DLD1 (cell line): ENCODE measurements at regions not wholly inside any gene's neighbourhood (a gene's known extent, or its start where the extent isn't known, plus 50 kb on each side); places are given as distances from the start of the nearest gene placed in this dataset.
"Not testable (repeated sequence)": the region's sequence is repeated elsewhere in the genome, so short reads cannot be mapped to it uniquely, and the experiment has no call there.

Source experiments
- in situ Hi-C: cut with HindIII; loops from 2 replicates; pipeline ENCODE4 v1.10.0; 2017; ENCODE audit warnings: low sequenced_read_pairs

- in situ Hi-C loops = no loop called here
These were observed 87.3 kb upstream of the PRR23C start for GRCh38 chr3:139131951-139132350.

- in situ Hi-C loops = no loop called here
These were observed 88.3 kb upstream of the PRR23C start for GRCh38 chr3:139132976-139133375.

GRCh38 chr3:139134678-139135372 lies 90.1 kb upstream of the PRR23C start:
- in situ Hi-C loops = no loop called here

GRCh38 chr3:139135657-139136056 lies 91.0 kb upstream of the PRR23C start:
- in situ Hi-C loops = no loop called here

GRCh38 chr3:139136469-139137202 lies 91.9 kb upstream of the PRR23C start:
- in situ Hi-C loops = no loop called here

GRCh38 chr3:139140553-139140952 lies 95.9 kb upstream of the PRR23C start:
- in situ Hi-C loops = no loop called here

GRCh38 chr3:139145980-139146379 lies 101.3 kb upstream of the PRR23C start:
- in situ Hi-C loops = not testable (repeated sequence)

GRCh38 chr3:139151530-139151929 lies 106.8 kb upstream of the PRR23C start:
- in situ Hi-C loops = no loop called here

GRCh38 chr3:139153434-139153833 lies 108.7 kb upstream of the PRR23C start:
- in situ Hi-C loops = not testable (repeated sequence)

- in situ Hi-C loops = no loop called here
These were observed 112.7 kb upstream of the PRR23C start for GRCh38 chr3:139157161-139157932.

- in situ Hi-C loops = no loop called here
These were observed 114.7 kb upstream of the PRR23C start for GRCh38 chr3:139159356-139159755.

- in situ Hi-C loops = no loop called here
These were observed 128.8 kb upstream of the PRR23C start for GRCh38 chr3:139173372-139174108.

- in situ Hi-C loops = no loop called here
These were observed 135.8 kb upstream of the PRR23C start for GRCh38 chr3:139180489-139180888.

- in situ Hi-C loops = no loop called here
These were observed 137.5 kb upstream of the PRR23C start for GRCh38 chr3:139182143-139182542.

GRCh38 chr3:139182598-139182997 lies 137.9 kb upstream of the PRR23C start:
- in situ Hi-C loops = no loop called here

GRCh38 chr3:139185527-139185926 lies 140.8 kb upstream of the PRR23C start:
- in situ Hi-C loops = no loop called here

- in situ Hi-C loops = no loop called here
These were observed 142.5 kb upstream of the PRR23C start for GRCh38 chr3:139187154-139187553.

- in situ Hi-C loops = no loop called here
These were observed 143.0 kb upstream of the PRR23C start for GRCh38 chr3:139187648-139188047.

- in situ Hi-C loops = no loop called here
These were observed 145.3 kb upstream of the PRR23C start for GRCh38 chr3:139189943-139190342.

GRCh38 chr3:139194421-139194820 lies 149.4 kb upstream of the MRPS22 start:
- in situ Hi-C loops = not testable (repeated sequence)

- in situ Hi-C loops = not testable (repeated sequence)
These were observed 147.7 kb upstream of the MRPS22 start for GRCh38 chr3:139196146-139196545.
